Tibial artery (tissue), 4 donors: ENCODE measurements at regions not wholly inside any gene's neighbourhood (a gene's known extent, or its start where the extent isn't known, plus 50 kb on each side); places are given as distances from the start of the nearest gene placed in this dataset.

Source experiments
- DNase-seq, 2 donors: peaks; one replicate each; pipeline ENCODE4 v3.0.0-alpha.2; 2019
- H3K27ac ChIP-seq, 2 donors: fragments of 200-600 bp; sonication (generic) in 1 of 2; 1 replicate in 1 of 2; 2 replicates in 1 of 2; pipeline ENCODE4 v1.5.1; 2018 to 2019; ENCODE audit warnings: mild to moderate bottlenecking in 1 of 2
- H3K27me3 ChIP-seq, 2 donors: fragments of 200-600 bp; sonication (generic) in 1 of 2; one replicate each; pipeline versions ENCODE4 v1.5.1 to v1.6.0; 2016 to 2019
- H3K36me3 ChIP-seq, 3 donors: fragments of 200-600 bp; sonication (generic) in 2 of 3; one replicate each; pipeline ENCODE4 v1.5.1; 2016 to 2019; ENCODE audit warnings: mild to moderate bottlenecking in 2 of 3
- H3K4me1 ChIP-seq, 4 donors: fragments of 200-600 bp; sonication (generic) in 2 of 4; 1 replicate in 3 of 4; 2 replicates in 1 of 4; pipeline ENCODE4 v1.5.1; 2016 to 2019
- H3K4me3 ChIP-seq, 2 donors: fragments of 200-600 bp; sonication (generic) in 1 of 2; 1 replicate in 1 of 2; 2 replicates in 1 of 2; pipeline ENCODE4 v1.5.1; 2018 to 2019; ENCODE audit warnings: mild to moderate bottlenecking in 2 of 2
- H3K9me3 ChIP-seq, 3 donors: fragments of 200-600 bp; sonication (generic) in 1 of 3; one replicate each; pipeline ENCODE4 v1.5.1; 2016 to 2019
- intact Hi-C: fragments of 100-400 bp; cut with DNase I; formaldehyde crosslinking; loops from one replicate; pipeline ENCODE4 v1.15.0; 2023; ENCODE audit warnings: low total_unique reads
- TF ChIP-seq, protein P1 (sequence below), 2 experiments: fragments of 200-600 bp in 1 of 2; fragments of 450-650 bp in 1 of 2; IDR thresholded peaks; one replicate each; pipeline ENCODE4 v1.5.1; 2017 to 2019; ENCODE audit warnings: antibody characterized with exemption in 2 of 2, mild to moderate bottlenecking in 1 of 2, moderate library complexity in 1 of 2

DNA sequence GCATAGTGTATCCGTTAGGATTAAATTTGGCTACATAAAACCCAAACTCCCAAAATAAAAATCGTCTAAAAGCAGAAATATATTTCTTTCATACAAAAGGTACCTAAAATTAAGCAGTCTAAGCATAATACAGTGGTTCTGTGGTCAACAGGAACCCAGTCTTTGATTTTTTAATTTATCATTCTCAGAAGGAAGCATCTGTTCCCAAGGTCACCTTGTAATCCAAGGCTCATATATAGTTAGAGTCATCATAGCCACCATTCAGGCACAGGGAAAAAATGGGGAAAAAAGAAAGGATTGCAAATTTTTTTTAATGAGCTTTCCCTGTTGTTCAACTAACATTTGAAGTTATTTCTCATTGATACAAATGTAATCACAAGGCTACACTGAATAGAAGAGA, 983.2 kb downstream of the PLOD2 start:
- Histone ChIP-seq H3K27me3 (no peaks in the 10 kb centered on the region), H3K36me3 (no peaks in the 10 kb centered on the region), H3K9me3 (no peaks in the 10 kb centered on the region), H3K4me1 (peaks cover 0 to 5% (median 0%) of the 10 kb centered on the region in 4 donors), H3K4me3 (no peak overlapping the region), H3K27ac (no peak overlapping the region)
- TF ChIP-seq, protein P1, sequence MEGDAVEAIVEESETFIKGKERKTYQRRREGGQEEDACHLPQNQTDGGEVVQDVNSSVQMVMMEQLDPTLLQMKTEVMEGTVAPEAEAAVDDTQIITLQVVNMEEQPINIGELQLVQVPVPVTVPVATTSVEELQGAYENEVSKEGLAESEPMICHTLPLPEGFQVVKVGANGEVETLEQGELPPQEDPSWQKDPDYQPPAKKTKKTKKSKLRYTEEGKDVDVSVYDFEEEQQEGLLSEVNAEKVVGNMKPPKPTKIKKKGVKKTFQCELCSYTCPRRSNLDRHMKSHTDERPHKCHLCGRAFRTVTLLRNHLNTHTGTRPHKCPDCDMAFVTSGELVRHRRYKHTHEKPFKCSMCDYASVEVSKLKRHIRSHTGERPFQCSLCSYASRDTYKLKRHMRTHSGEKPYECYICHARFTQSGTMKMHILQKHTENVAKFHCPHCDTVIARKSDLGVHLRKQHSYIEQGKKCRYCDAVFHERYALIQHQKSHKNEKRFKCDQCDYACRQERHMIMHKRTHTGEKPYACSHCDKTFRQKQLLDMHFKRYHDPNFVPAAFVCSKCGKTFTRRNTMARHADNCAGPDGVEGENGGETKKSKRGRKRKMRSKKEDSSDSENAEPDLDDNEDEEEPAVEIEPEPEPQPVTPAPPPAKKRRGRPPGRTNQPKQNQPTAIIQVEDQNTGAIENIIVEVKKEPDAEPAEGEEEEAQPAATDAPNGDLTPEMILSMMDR (IDR thresholded peaks at IDR 0.05) = no peak
- no peak for DNase-seq
- intact Hi-C loops = no loop called here

GRCh38 chr3:145182196-145182911, 978.6 kb downstream of the PLOD2 start:
- H3K9me3 ChIP-seq = no peaks in the 10 kb centered on the region
- no peaks in the 10 kb centered on the region for H3K27me3 ChIP-seq
- H3K36me3 ChIP-seq = no peaks in the 10 kb centered on the region
- DNase-seq = no peak
- H3K4me1 ChIP-seq = peaks cover 0 to 5% (median 0%) of the 10 kb centered on the region in 4 donors
- intact Hi-C loops = no loop called here
- no peak overlapping the region for H3K4me3 ChIP-seq
- H3K27ac ChIP-seq = no peak overlapping the region
- TF ChIP-seq, protein P1 (IDR thresholded peaks at IDR 0.05) = no peak

- intact Hi-C loops = no loop called here
- TF ChIP-seq, protein P1 (IDR thresholded peaks at IDR 0.05) = no peak
- no peak overlapping the region for H3K4me3 ChIP-seq
- no peak for DNase-seq
- H3K9me3 ChIP-seq = no peaks in the 10 kb centered on the region
- H3K4me1 ChIP-seq = peaks cover 0 to 5% (median 0%) of the 10 kb centered on the region in 4 donors
- H3K27ac ChIP-seq = no peak overlapping the region
- H3K27me3 ChIP-seq = no peaks in the 10 kb centered on the region
- H3K36me3 ChIP-seq = no peaks in the 10 kb centered on the region
These were observed 977.7 kb downstream of the PLOD2 start for GRCh38 chr3:145183261-145183660.

DNA sequence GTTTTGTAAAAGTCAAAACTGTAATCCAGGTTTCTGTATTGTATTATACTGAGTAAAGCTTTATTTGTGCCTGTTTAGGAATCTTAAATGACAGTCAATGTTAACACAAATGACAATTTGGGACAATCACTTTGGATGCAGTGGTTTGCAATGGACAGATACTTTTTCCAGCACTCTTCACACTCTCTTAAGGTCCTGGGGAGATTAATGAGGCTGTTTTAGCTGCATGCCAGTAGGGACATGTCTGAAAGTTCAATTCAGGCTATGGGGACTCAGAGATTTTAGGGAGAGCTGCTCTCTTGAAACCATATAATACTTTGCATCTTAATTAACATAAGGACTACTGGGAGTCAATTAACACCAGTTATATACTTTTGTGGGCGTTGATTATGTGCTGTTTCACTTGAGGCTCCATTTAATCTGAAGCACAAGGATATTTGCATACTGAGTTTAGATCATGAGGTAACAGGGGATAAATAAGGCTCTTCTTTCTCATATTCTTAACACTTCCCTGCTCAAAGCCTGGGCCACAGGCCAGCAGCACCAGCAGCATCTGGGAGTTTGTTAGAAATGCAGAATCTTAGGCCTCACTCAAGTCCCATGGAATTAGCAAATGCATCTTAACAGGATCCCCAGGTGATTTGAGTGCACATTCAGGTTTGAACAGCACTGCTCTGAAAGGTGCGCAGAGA, 972.8 kb downstream of the PLOD2 start:
- no peaks in the 10 kb centered on the region for H3K4me1 ChIP-seq

GRCh38 chr3:145190138-145190537, 970.8 kb downstream of the PLOD2 start:
- TF ChIP-seq, protein P1 (IDR thresholded peaks at IDR 0.05) = no peak
- Histone ChIP-seq H3K4me1 (no peaks in the 10 kb centered on the region), H3K36me3 (no peaks in the 10 kb centered on the region), H3K4me3 (no peak overlapping the region), H3K27ac (no peak overlapping the region), H3K27me3 (no peaks in the 10 kb centered on the region), H3K9me3 (no peaks in the 10 kb centered on the region)
- no peak for DNase-seq
- intact Hi-C loops = no loop called here

More for the DNA sequence above, 972.8 kb downstream of the PLOD2 start:
- no peak for DNase-seq
- Histone ChIP-seq H3K9me3 (no peaks in the 10 kb centered on the region), H3K27ac (no peak overlapping the region), H3K4me3 (no peak overlapping the region), H3K27me3 (no peaks in the 10 kb centered on the region), H3K36me3 (no peaks in the 10 kb centered on the region)
- TF ChIP-seq, protein P1 (IDR thresholded peaks at IDR 0.05) = no peak
- intact Hi-C loops = no loop called here
